OCI-LY3 (cell line): ENCODE measurements at regions not wholly inside any gene's neighbourhood (a gene's known extent, or its start where the extent isn't known, plus 50 kb on each side); places are given as distances from the start of the nearest gene placed in this dataset.

Experiments
- H2AFZ ChIP-seq: fragments of 200-600, 300-600 bp; shearing (Covaris generic); 2 replicates; pipeline ENCODE4 v1.6.0; 2014; ENCODE audit warnings: antibody characterized with exemption, low read depth, low read length
- H3K27ac ChIP-seq: fragments of 200-600, 300-600 bp; sonication (generic); 2 replicates; pipeline ENCODE4 v1.5.1; 2014; ENCODE audit warnings: mild to moderate bottlenecking, low read length, moderate library complexity, mixed read lengths
- H3K27me3 ChIP-seq: fragments of 200-600, 300-600 bp; sonication (generic); 2 replicates; pipeline ENCODE4 v1.6.1; 2014; ENCODE audit warnings: low read depth, low read length, mixed read lengths
- H3K36me3 ChIP-seq: fragments of 200-600, 300-600 bp; sonication (generic); replicated peaks from 2 replicates; pipeline ENCODE3; 2014; ENCODE audit warnings: low read depth, low read length, mixed read lengths
- H3K4me1 ChIP-seq: fragments of 300-600, 200-600 bp; sonication (generic); 2 replicates; pipeline ENCODE4 v1.6.1; 2014; ENCODE audit warnings: low read length, mixed read lengths
- H3K4me2 ChIP-seq: fragments of 200-600, 300-600 bp; sonication (generic); 2 replicates; pipeline ENCODE4 v1.6.1; 2014; ENCODE audit warnings: low read length, mixed read lengths
- H3K4me3 ChIP-seq: fragments of 300-600, 200-600 bp; sonication (generic); 2 replicates; pipeline ENCODE4 v1.5.1; 2014; ENCODE audit warnings: antibody characterized with exemption, mild to moderate bottlenecking, low read length, moderate library complexity
- H3K79me2 ChIP-seq: fragments of 300-600, 200-600 bp; shearing (Covaris generic); 2 replicates; pipeline ENCODE4 v1.6.1; 2014; ENCODE audit warnings: mild to moderate bottlenecking, low read length, mixed read lengths
- H3K9ac ChIP-seq: fragments of 300-600, 200-600 bp; shearing (Covaris generic); 2 replicates; pipeline ENCODE4 v1.6.0; 2014; ENCODE audit warnings: mild to moderate bottlenecking, low read length, moderate library complexity
- H3K9me3 ChIP-seq: fragments of 200-600, 300-600 bp; shearing (Covaris generic); 2 replicates; pipeline ENCODE4 v1.6.1; 2014; ENCODE audit warnings: low read length, mixed read lengths; ENCODE audit not compliant: insufficient read depth
- H4K20me1 ChIP-seq: fragments of 200-600, 300-600 bp; sonication (generic); 2 replicates; pipeline ENCODE4 v1.6.1; 2016; ENCODE audit warnings: low read length, mixed read lengths; ENCODE audit not compliant: insufficient read depth
- EZH2phosphoT487 ChIP-seq: fragments of 200-600 bp; shearing (Covaris generic); IDR thresholded peaks from 2 replicates; pipeline ENCODE4 v1.6.1; 2018; ENCODE audit warnings: antibody characterized with exemption, mixed run types, low read depth
- TF ChIP-seq, protein P1 (sequence below): fragments of 200-600, 300-600 bp; sonication (generic); IDR thresholded peaks from 2 replicates; pipeline ENCODE4 v1.5.1; 2014; ENCODE audit warnings: antibody characterized with exemption, low read length, low read depth

DNA sequence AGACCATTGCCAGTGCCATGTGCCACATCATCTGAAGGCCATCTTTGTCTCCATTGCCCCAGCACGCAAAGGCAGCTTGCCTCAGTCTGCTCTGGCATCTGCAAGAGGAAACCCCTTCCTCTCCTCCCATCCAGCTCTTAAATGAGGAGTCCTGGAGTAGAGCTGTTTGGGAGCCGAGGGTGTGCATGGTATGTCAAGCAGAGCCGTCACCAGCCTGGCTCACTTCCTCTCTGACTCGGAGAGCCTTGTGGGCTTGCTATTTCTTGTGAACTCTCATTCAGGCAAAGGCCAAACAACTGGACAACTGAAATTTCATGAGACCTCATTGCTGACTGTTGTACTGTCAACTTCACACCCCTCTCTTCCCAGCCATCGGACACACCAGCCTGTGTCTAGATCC, 143.9 kb downstream of the SIPA1L2 start:
- Histone ChIP-seq H3K27ac (no peak overlapping the region), H3K9ac (no peak overlapping the region), H3K4me1 (peaks cover 25% of the 10 kb centered on the region), H2AFZ (peak overlapping the region; percentile 26; the same call in 1 of the 2 replicates), H3K4me3 (no peak overlapping the region), H3K9me3 (no peaks in the 10 kb centered on the region), H3K79me2 (no peaks in the 10 kb centered on the region), H3K36me3 (no peaks in the 10 kb centered on the region), H4K20me1 (no peaks in the 10 kb centered on the region), H3K27me3 (no peaks in the 10 kb centered on the region), H3K4me2 (no peak overlapping the region)
- TF ChIP-seq EZH2phosphoT487 = no peak
- TF ChIP-seq, protein P1, sequence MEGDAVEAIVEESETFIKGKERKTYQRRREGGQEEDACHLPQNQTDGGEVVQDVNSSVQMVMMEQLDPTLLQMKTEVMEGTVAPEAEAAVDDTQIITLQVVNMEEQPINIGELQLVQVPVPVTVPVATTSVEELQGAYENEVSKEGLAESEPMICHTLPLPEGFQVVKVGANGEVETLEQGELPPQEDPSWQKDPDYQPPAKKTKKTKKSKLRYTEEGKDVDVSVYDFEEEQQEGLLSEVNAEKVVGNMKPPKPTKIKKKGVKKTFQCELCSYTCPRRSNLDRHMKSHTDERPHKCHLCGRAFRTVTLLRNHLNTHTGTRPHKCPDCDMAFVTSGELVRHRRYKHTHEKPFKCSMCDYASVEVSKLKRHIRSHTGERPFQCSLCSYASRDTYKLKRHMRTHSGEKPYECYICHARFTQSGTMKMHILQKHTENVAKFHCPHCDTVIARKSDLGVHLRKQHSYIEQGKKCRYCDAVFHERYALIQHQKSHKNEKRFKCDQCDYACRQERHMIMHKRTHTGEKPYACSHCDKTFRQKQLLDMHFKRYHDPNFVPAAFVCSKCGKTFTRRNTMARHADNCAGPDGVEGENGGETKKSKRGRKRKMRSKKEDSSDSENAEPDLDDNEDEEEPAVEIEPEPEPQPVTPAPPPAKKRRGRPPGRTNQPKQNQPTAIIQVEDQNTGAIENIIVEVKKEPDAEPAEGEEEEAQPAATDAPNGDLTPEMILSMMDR = no peak

DNA sequence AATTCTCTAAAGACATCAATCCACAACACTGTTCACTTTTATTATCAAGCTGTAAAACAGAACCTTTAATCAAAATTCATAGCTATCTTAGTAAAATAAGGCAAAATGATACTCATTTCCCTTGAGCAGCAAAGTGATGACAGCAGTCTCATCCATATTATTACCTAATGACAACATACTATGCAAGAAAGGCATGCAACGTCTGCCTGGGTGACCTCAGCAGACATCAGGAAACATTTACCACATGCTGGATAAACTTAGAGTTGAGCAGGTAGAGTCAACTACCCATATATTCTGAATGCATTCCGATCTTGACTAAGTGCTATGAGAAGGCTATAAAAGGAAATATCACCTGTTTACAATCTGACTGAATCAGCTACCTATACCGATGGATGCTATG, 145.1 kb downstream of the SIPA1L2 start:
- Histone ChIP-seq H3K4me3 (no peak overlapping the region), H3K79me2 (no peaks in the 10 kb centered on the region), H3K27me3 (no peaks in the 10 kb centered on the region), H3K36me3 (no peaks in the 10 kb centered on the region), H3K9me3 (no peaks in the 10 kb centered on the region), H3K4me2 (no peak overlapping the region), H4K20me1 (no peaks in the 10 kb centered on the region), H2AFZ (no peak overlapping the region), H3K4me1 (peaks cover 19% of the 10 kb centered on the region), H3K27ac (no peak overlapping the region), H3K9ac (no peak overlapping the region)
- TF ChIP-seq EZH2phosphoT487 = no peak
- TF ChIP-seq, protein P1 = no peak

DNA sequence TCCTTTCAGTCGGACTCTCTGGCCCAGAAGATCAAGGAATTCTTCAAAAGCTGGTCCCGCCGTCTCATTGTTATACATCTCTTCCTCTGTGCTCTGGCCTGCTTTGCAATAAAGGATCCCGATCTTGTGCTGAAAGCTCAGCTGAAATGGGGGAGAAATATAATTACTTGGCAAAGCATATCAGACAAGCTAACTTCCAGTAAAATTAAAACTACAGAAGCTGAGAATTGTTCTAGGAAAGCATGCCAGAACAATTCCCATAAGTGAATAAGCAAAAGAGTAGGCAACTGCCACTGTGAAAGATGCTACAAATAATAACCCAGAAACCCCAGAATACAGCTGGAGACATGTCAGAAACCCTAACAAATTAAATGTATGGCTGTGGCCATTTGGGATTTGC, 146.1 kb downstream of the SIPA1L2 start:
- Histone ChIP-seq H3K27ac (no peak overlapping the region), H4K20me1 (no peaks in the 10 kb centered on the region), H3K79me2 (no peaks in the 10 kb centered on the region), H3K4me2 (no peak overlapping the region), H3K4me1 (peaks cover 9% of the 10 kb centered on the region), H3K9ac (no peak overlapping the region), H3K36me3 (no peaks in the 10 kb centered on the region), H3K4me3 (no peak overlapping the region), H3K27me3 (no peaks in the 10 kb centered on the region), H3K9me3 (no peaks in the 10 kb centered on the region), H2AFZ (no peak overlapping the region)
- no peak for TF ChIP-seq EZH2phosphoT487
- TF ChIP-seq, protein P1 = no peak

DNA sequence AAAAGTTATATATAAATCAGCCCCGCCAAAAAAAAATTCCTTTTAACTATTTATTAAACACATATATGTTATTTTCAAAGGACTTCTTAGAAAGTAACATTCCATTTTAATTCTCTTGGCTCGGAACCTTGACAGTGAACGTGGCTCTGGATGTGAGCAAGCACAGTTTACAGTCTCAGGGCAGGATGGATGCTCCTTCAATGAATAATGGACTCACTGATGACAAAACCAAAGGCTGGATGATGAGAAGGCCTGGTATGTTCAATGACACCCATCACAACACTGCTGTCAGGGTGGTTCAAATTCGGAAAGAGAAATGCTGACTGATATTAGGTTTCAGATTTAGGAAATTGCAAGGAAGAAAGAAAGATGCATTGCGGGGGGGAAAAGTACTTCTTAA, 148.8 kb downstream of the SIPA1L2 start:
- Histone ChIP-seq H3K9me3 (no peaks in the 10 kb centered on the region), H3K4me1 (peaks cover 3% of the 10 kb centered on the region), H3K79me2 (no peaks in the 10 kb centered on the region), H3K27me3 (no peaks in the 10 kb centered on the region), H4K20me1 (no peaks in the 10 kb centered on the region), H3K36me3 (no peaks in the 10 kb centered on the region), H2AFZ (no peak overlapping the region), H3K9ac (no peak overlapping the region), H3K4me3 (no peak overlapping the region), H3K4me2 (no peak overlapping the region), H3K27ac (no peak overlapping the region)
- TF ChIP-seq EZH2phosphoT487 = no peak

DNA sequence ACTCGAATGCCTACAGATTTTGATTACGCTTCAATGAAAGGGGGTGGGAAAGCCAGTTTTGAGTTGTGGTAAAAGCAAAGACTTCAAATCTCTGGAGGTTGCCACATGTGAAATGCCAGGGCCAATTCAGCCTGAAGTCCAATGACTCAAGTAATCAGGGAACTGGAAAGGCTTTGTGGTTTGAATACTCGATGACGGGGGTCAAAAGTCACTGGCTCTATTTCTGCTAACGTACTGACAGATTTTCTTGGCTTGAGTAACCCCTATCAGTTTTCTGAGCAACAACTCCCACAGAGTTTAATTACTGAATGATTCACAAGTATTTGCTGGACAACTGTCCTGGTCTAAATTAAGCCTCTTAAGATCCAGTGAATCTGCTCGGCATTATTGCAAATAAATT, 152.2 kb downstream of the SIPA1L2 start:
- Histone ChIP-seq H3K79me2 (no peaks in the 10 kb centered on the region), H3K4me1 (peaks cover 13% of the 10 kb centered on the region), H3K27me3 (no peaks in the 10 kb centered on the region), H4K20me1 (no peaks in the 10 kb centered on the region), H3K4me3 (no peak overlapping the region), H2AFZ (no peak overlapping the region), H3K9ac (no peak overlapping the region), H3K27ac (no peak overlapping the region), H3K9me3 (no peaks in the 10 kb centered on the region), H3K36me3 (no peaks in the 10 kb centered on the region), H3K4me2 (no peak overlapping the region)
- no peak for TF ChIP-seq EZH2phosphoT487
- TF ChIP-seq, protein P1 = no peak
